GM18507 (cell line): ENCODE measurements at regions not wholly inside any gene's neighbourhood (a gene's known extent, or its start where the extent isn't known, plus 50 kb on each side); places are given as distances from the start of the nearest gene placed in this dataset.
"Not testable (repeated sequence)": the region's sequence is repeated elsewhere in the genome, so short reads cannot be mapped to it uniquely, and the experiment has no call there.

ENCODE experiments used
- DNase-seq: peaks from one replicate; pipeline ENCODE4 v3.0.0; 2011; ENCODE audit warnings: low read depth; ENCODE audit not compliant: insufficient read length; ENCODE audit errors: extremely low spot score
- FAIRE-seq: peaks from 2 replicates; lab custom pipeline; 2011; peaks lifted over from hg19 to GRCh38; lab: Jason Lieb, UNC

DNA sequence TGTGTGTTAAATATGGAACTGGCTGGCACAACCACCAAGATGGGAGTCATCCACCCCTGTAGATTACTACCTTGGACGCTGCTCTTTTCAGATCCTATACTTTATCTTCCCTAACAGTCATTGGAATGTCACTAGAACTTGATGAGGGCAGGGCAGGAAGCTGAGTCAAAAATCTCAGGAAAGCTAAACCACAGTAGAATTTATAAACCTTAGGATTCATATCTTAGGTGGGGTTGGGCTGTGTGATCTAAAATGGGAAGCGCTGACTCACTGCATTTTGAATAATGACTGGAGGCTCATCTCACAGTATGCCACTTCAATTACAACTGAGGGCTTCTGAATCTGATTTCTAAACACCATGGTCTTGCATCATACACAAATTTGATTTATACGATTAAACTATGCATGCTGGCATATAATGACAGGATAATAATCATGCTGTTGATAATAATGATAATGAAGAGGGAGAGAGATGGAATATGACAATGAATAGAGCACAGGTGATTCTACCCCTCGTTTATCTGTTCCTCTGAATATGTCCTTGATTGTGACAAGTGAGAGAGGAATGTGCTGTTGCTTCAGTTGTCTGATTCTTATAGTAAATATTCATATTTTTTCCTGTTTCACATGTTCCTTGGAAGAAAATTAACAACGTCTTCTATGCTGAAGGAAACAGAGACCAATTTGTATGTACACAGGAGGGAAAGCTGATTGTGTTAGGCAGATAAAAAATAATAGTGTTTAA is 270.3 kb upstream of the HS3ST1 start:
- no peak for FAIRE-seq

DNA sequence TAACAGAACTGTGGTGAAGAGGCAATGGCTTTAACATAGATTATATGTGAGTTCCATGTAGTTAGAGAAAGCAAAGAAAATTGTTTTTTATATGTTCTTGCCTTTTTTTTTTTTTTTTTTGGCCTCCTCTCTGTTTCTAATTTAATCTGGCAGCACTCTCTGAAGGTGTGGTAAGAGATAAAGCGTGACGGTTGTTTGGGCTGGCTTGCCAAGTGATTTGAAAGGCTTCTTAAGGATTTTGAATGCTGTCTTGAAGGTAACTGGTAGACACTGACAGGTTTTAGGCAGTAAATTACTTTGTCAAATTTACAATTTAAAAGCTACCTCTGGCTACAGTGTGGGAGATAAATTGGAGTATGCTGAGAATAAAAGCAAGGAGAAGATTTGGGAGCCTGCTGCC is 269.3 kb upstream of the HS3ST1 start:
- DNase-seq (no peak), FAIRE-seq (no peak)

More for the DNA sequence above, 270.3 kb upstream of the HS3ST1 start:
- DNase-seq, result no peak

DNA sequence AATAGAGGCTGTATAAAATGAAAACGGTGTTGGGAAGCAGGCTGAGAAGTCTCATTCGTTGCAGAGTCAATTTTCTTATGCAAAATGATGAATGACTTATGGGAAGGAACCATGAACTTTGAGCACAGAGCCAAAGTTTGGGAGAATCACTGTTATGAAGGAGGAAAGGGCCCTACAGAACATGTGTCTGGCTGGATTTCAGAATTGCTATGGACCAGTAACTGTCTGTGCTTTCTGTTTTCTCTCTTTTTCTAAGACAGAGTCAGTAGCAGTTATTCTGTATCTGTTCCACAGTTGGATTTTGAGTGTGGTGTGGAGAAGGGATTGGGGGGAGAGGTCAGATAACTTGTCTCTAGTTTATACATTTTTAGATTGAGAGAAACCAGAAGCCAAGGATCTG is 265.0 kb upstream of the HS3ST1 start:
- no peak for DNase-seq
- no peak for FAIRE-seq

DNA sequence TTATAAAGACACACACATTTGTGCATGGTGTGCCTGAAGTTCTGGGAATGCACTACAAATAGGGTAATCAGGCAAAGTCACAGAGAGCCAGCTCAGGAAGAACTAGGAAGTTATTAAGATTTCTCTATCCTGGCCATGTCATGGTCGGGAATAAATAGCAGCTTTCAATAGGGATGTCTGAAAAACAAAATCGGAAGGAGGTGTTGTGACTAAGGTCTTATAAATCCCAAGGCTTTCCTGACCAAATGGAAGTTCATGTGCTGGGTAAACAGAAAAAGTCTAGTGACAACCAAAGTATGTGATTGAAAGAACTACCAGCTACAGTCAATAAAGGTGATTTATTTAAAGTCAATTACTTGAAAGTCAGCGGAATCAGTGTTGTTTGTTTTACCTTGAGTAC is 262.5 kb upstream of the HS3ST1 start:
- FAIRE-seq (no peak), DNase-seq (no peak)

DNA sequence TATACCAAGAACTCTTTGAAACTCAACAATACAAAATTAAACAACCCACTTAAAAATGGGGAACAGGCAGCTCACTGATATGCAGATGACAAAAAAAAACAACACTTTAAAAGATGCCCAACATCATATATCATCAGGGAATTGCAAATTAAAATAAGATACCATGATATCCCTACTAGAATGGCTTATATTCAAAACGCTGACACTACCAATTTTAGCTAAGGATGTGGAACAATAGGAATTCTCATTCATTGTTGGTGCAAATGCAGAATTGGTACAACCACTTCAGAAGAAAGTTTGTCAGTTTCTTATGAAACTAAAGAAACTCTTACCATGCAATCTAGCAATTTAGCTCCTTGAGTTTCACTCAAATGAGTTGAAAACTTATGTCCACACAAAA is 259.0 kb upstream of the HS3ST1 start:
- DNase-seq (no peak), FAIRE-seq (no peak)

DNA sequence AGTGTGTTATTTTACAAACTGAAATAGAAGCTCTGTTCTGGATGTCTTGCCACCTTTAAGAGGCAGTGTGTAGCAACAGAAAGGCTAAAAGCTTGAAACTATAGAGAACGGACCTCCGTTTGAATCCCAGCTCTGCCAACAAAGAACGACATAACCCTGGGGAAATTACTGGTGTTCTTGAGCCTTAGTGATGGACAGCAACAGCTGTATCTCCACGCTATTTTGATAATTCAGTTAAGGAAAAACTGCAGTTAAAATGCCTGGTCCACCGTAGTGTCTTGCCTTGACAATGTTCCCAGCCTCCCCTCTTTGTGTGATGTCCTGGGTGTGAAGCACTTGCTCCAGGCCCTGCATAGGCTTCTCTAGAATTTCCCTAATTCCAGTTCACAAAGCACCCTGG is 256.8 kb upstream of the HS3ST1 start:
- DNase-seq (no peak), FAIRE-seq (no peak)

DNA sequence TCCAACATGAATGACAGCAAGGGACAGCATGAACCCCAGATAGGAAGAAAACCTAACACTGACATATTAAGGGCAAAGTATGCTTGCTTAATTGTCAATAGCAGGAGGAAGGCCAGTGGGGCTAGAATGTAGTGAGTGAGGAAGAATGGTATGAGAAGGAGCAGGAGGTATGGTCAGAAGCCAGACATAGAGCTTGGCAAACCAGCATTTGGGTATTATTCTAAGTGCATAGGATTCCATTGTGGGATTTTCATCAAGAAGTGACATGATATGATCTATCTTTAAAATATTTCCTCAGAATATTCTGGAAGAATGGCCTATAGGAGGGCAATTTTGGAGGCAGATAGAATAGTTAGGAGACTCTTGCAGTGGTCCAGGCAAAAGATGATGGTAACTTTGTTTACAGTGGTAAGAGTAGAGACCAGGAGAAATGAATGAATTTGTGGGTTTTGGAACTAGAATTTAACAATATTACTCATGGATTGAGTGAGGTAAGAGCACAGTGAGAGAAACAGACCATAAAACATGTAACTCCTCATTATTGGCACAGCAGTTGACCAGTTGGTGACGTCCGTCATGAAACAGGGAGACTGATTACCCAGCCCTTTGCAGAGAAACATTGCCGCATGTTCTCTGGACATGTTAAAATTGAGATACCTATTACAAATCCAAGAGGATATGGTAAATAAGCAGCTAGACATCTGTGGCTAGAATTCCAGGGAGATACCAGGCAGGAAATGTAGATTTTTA is 246.5 kb upstream of the HS3ST1 start:
- DNase-seq (no peak), FAIRE-seq (no peak)

DNA sequence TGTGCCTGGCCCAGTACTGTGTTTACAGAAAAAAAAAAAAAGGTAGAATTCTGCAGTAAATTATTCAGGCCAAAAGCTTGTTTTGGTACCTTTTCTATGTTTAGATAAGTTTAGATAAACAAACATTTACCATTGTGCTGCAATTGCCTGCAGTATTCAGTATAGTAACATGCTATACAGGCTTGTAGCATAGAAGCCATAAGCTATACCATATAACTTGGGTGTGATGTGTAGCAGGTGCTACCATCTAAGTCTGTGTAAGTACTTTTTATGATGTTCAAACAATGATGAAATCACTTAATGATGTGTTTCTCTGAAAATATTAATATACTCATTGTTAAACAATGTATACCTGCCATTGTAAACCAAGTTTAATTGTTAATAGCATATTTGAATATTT is 241.6 kb upstream of the HS3ST1 start:
- DNase-seq (no peak), FAIRE-seq (no peak)

DNA sequence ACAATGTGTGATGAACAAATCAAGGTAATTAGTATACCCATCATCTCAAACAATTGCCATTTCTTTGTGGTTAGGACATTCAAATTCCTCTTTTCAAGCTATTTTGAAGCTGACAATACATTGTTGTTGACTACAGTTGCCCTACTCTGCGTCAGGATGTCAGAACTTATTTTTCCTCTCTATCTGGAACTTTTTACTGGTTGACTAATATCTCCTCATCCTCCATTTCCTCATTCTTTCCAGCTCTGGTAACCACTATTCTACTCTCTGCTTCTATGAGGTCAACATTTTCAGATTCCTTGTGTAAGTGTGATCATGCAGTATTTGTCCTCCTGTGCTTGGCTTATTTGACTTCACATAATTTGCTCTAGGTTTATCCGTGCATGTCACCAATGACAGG is 240.5 kb upstream of the HS3ST1 start:
- DNase-seq, result no peak
- no peak for FAIRE-seq

DNA sequence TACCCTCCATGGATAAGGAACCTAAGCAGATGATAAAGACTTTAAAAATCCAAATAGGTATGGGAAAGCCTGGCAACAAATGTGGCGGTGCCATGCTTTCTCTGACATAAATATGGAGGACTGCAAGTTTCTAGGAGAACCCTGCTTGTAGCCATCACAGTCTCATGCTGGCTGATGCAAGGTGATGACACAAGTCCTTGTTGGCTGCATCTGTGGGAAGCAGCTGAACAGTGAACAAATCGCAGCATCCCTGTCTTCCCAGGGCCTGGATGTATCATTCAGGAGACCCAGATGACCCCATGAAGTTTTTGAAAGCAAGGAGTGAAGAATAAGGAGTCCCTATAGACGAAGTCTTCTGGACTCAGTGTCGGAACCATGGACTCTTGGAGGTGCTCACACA is 234.4 kb upstream of the HS3ST1 start:
- FAIRE-seq, result no peak

DNA sequence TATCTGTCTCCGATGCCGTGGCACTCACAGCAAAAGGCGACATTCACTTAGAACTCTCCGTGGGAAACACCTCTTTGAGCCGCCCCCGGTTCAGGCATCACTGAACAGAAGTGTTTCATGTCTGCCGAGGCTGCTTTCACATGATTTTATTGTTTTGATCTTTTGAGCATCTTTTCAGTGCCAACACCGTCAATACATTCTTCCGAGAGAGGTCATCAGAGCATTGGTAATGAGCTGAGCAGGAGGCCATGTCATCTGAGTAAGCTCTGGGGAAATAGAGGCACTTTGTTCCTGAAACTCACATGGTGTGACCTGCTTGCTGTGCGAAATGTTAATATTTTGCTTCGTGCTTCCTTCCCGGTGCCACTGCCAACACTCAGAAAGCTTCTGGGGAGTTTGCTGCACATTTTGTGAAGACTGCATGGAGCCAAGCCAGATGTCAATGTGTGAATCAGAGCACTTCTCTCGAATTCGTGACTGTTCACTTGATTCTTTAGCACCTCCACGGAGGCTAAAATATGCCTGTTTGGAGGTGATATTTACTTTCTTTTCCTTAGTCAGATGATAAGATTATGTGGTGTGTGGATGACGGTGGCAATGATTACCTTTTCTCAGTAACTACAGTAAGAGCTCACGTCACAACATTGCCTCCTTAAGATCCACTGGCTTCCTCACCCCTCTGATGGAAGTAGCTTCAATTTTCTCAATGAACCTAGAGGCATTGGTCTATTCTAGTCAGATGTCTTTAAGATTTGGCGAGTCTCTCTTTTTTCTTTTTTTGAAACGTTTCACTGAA is 222.3 kb upstream of the HS3ST1 start:
- no peak for FAIRE-seq
- no peak for DNase-seq

More for the DNA sequence above, 234.4 kb upstream of the HS3ST1 start:
- no peak for DNase-seq

DNA sequence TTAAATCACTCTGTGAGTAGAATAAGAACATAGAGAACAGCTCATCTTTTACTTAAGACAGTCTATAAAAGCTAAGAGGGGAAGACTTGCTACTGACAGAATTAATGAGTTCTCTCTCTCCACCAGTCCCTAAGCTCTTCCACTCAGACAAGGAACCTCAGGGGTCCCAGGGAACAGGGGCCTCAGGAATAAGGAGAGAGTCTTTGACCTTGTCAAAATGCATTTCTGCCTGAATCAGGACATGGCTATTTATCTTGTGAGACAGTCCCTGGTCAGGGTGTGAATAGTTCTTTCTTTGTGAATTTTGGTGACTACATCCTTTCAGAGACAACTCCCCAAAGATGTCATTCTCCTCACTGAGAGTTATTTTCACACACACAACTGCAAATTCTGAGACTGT is 218.7 kb upstream of the HS3ST1 start:
- FAIRE-seq, result no peak
- DNase-seq, result no peak

DNA sequence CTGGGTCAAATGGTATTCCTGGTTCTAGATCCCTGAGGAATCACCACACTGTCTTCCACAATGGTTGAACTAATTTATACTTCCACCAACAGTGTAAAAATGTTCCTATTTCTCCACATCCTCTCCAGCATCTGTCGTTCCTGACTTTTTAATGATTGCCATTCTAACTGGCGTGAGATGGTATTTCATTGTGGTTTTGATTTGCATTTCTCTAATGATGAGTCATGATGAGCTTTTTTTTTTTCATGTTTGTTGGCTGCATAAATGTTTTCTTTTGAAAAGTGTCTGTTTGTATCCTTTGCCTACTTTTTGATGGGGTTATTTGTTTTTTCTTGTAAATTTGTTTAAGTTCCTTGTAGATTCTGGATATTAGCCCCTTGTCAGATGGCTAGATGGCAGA is 214.4 kb upstream of the HS3ST1 start:
- FAIRE-seq, result not testable (repeated sequence)

DNA sequence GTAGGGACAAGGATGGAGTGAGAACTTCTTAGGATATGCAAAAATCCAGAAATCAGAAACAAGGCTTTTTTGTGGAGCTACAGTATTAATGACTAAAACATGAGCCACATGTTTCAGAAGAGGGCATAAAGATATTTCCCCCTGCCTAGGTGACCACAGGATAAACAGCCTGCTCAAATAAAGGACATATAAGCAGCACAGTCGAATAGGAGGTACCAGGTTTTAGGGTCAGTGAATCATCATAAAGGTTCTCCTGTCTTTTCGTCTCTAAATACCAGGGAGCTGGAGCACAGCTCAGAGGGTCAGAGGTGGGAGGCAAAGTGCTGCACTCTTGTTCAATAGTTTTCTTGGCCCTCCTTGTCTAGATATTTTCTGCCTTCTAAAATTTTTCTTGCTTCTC is 211.9 kb upstream of the HS3ST1 start:
- FAIRE-seq (no peak), DNase-seq (no peak)

More for the DNA sequence above, 214.4 kb upstream of the HS3ST1 start:
- not testable (repeated sequence) for DNase-seq

DNA sequence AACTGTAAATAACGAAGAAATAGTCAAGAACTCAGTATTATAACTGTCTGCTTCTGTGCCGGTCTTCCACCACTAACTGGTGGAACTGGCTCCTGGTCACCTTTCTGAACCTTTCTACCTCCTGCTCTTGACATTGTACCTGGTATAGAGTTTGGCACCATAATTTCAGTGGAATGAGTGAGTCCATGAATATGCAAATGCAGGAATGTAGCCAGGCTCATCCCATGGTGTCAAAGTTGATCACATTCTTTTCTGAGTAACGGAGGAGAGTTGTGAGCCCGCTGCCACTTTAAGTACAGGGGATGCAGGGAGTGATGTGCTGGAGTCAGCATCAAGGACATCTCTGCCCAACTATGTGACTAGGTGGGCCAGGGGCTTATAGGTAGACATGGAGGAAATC is 207.9 kb upstream of the HS3ST1 start:
- FAIRE-seq, result no peak
- no peak for DNase-seq

DNA sequence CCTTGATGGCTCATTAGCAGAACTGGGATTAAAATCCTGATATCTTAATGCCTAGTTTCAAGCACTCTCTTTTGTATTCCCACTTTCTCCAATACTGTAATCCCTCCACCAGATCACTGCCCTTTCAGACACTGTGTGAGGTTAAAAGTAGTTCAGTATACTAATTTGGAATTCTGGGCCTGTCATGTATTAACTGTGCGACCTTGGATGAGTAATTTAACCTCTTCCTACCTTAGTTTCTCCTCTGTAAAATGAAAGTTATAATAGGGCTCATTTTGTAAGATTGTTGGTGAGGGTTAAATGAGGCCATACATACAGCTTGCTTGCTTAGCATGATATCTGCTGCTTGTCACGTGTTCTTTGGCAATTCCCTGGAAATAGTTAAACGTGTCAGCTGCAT is 207.3 kb upstream of the HS3ST1 start:
- FAIRE-seq (no peak), DNase-seq (no peak)

DNA sequence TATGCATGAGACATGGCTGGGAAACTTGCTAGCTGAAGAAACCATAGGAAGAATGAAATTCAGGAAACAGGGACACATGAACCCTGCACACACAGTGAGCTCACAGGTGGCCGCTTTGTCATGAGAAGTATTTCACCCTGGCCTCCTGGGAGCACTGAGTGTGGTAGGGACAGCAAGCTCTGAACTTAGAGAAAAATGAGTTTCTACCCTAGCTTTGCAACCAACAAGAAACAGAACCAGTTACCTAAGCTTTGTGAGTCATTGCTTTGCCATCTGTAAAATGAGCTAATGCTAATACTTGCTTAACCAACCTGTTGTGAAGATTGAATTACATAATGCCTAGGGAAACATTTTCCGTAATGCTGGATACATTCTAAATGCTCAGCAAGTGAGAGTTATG is 206.6 kb upstream of the HS3ST1 start:
- no peak for DNase-seq
- FAIRE-seq, result no peak

DNA sequence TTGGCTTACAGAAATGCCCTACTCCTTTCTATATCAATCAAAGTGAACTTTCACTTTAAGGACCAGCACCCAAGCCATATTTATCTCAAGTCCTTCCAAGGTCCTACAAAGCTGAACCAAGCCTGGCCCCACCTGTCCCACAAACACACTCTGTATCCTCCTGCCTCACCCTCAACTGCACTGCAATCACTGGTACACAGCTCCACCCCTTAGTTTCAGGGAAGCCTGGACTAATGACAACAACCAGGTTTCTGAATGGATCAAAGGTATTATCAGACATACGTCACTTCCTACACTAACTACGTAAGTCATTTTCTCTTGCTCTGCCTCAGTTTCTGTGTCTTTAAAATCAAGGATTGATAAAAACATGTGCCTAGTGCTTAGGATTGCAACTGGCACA is 205.6 kb upstream of the HS3ST1 start:
- FAIRE-seq (no peak), DNase-seq (no peak)

DNA sequence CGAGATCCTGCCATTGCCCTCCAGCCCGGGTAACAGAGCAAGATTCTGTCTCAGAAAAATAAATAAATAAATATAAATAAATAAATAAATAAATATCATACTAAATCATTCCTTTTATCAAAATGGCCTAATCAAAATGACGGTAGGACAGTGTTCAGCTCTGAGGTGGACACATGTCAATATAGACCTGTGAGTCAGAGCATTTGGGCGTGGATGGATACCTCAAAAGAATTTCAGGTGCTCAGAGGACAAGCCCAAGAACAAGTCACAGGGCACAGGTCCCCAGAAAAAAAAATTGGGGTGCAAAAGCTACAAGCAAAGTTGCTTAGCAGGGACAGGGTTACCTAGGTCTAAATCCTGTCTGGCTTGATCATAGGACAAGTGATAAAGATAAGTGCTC is 204.7 kb upstream of the HS3ST1 start:
- DNase-seq (no peak), FAIRE-seq (no peak)

DNA sequence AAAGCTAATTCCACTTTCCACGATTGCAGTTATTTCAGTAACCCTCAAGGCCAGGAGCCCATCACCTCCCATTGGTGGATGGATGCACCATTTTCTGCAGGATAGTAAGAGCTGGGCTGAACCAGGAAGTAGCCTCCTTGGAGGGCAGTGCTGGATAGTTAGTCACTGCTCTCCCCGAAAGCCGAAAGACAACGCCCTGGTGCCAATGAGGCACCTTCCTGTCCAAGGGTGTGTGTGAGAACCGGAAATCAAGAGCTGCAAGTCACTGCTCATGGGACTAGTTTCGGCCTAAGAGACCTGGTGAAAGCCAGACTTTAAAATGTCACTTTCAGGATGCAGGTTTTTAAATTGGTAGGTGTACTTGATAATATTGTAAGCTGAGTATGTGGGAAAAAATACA is 203.8 kb upstream of the HS3ST1 start:
- FAIRE-seq (no peak), DNase-seq (no peak)
